Astrocyte of the cerebellum (primary cell): ENCODE measurements at regions not wholly inside any gene's neighbourhood (a gene's known extent, or its start where the extent isn't known, plus 50 kb on each side); places are given as distances from the start of the nearest gene placed in this dataset.

ENCODE experiments used
- DNase-seq: peaks from one replicate; pipeline ENCODE4 v3.0.0-alpha.2; 2011; ENCODE audit warnings: low read depth
- H3K4me3 ChIP-seq: 2 replicates; pipeline ENCODE4 v1.5.1; 2011; ENCODE audit warnings: mild to moderate bottlenecking, low read depth, low read length, moderate library complexity
- in situ Hi-C: cut with HindIII; loops from 2 replicates; pipeline ENCODE4 v1.10.0; 2017; ENCODE audit warnings: low sequenced_read_pairs
- TF ChIP-seq, protein P1 (sequence below): IDR thresholded peaks from 2 replicates; pipeline ENCODE4 v1.5.1; 2012; ENCODE audit warnings: low read length, low read depth, moderate library complexity, mild to moderate bottlenecking; ENCODE audit errors: missing control alignments

DNA sequence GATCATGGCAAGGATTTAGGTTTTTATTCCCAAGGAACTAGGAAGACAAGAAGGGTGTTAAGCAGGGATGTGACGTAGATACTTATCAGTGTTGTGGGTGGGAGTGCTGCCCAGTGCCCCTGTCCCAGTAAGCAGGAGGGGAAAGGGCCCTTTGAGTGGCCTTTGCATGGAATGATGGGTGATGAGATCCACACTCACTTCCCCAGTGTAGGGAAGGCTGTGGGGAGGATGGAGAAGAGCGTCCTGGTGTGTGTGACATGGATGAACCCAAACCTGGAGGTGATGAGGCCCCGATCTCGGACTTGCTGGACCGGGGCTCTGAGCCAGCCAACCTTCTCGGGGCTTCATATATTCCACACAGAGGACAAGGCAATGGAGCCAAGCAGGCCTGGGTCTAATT is 610.9 kb downstream of the CDH26 start:
- DNase-seq = no peak
- in situ Hi-C loops = no loop called here
- no peak overlapping the region for H3K4me3 ChIP-seq
- TF ChIP-seq, protein P1, sequence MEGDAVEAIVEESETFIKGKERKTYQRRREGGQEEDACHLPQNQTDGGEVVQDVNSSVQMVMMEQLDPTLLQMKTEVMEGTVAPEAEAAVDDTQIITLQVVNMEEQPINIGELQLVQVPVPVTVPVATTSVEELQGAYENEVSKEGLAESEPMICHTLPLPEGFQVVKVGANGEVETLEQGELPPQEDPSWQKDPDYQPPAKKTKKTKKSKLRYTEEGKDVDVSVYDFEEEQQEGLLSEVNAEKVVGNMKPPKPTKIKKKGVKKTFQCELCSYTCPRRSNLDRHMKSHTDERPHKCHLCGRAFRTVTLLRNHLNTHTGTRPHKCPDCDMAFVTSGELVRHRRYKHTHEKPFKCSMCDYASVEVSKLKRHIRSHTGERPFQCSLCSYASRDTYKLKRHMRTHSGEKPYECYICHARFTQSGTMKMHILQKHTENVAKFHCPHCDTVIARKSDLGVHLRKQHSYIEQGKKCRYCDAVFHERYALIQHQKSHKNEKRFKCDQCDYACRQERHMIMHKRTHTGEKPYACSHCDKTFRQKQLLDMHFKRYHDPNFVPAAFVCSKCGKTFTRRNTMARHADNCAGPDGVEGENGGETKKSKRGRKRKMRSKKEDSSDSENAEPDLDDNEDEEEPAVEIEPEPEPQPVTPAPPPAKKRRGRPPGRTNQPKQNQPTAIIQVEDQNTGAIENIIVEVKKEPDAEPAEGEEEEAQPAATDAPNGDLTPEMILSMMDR = no peak

- in situ Hi-C loops = no loop called here
- TF ChIP-seq, protein P1 = no peak
- no peak for DNase-seq
- H3K4me3 ChIP-seq = no peak overlapping the region
Measured at GRCh38 chr20:60570481-60571277, 612.5 kb downstream of the CDH26 start.

GRCh38 chr20:60573003-60573680 is 614.9 kb downstream of the CDH26 start:
- H3K4me3 ChIP-seq = no peak overlapping the region
- TF ChIP-seq, protein P1 = no peak
- in situ Hi-C loops = no loop called here
- no peak for DNase-seq

GRCh38 chr20:60576236-60576635 is 618.0 kb downstream of the CDH26 start:
- TF ChIP-seq, protein P1 = no peak
- DNase-seq = no peak
- in situ Hi-C loops = no loop called here
- H3K4me3 ChIP-seq = no peak overlapping the region

GRCh38 chr20:60579941-60580515 is 621.8 kb downstream of the CDH26 start:
- TF ChIP-seq, protein P1 = no peak
- in situ Hi-C loops = no loop called here
- no peak for DNase-seq
- no peak overlapping the region for H3K4me3 ChIP-seq

DNA sequence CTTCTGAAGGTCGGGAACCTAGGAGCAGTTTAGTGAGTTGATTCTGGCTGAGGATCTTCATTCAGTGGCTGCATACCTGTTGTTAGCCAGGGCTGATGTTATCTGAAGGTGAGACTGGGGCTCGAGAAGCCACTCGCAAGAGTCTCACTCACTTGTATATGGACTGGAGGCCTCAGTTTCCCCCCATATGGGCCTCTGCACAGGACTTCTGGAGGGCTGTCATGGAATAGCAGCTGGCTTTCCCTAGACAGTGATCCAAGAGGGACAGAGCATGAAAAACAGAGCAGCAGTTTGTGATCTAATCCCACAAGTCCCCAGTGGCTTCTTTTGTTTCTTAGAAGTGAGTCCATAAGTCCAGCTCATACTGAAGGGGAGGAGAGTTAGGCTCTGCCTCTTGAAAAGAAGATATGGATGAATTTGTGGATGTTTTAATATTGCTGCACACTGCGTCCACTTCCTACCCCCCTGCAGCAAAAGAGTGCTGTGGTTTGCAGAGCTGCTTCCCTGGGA is 623.4 kb downstream of the CDH26 start:
- no peak for DNase-seq
- in situ Hi-C loops = no loop called here
- TF ChIP-seq, protein P1 = no peak
- no peak overlapping the region for H3K4me3 ChIP-seq
